HEK293T (cell line): ENCODE measurements at regions not wholly inside any gene's neighbourhood (a gene's known extent, or its start where the extent isn't known, plus 50 kb on each side); places are given as distances from the start of the nearest gene placed in this dataset.

Experiments
- CTBP1 ChIP-seq: fragments of 450-650 bp; IDR thresholded peaks from 2 replicates; pipeline ENCODE4 v1.6.1; 2016; ENCODE audit warnings: borderline replicate concordance
- FOXM1 ChIP-seq: fragments of 450-650 bp; IDR thresholded peaks from 2 replicates; pipeline ENCODE4 v1.6.1; 2017; ENCODE audit warnings: mild to moderate bottlenecking, borderline replicate concordance
- HDGF ChIP-seq: fragments of 450-650 bp; IDR thresholded peaks from 2 replicates; pipeline ENCODE4 v1.6.1; 2017; ENCODE audit warnings: antibody characterized with exemption, borderline replicate concordance
- NFRKB ChIP-seq: fragments of 450-650 bp; IDR thresholded peaks from 2 replicates; pipeline ENCODE4 v1.6.1; 2016; ENCODE audit warnings: mild to moderate bottlenecking, moderate library complexity
- PKNOX1 ChIP-seq: fragments of 450-650 bp; IDR thresholded peaks from 2 replicates; pipeline ENCODE4 v1.6.1; 2016
- SP1 ChIP-seq: fragments of 450-650 bp; IDR thresholded peaks from 2 replicates; pipeline ENCODE4 v1.6.1; 2017
- ZNF384 ChIP-seq: fragments of 450-650 bp; IDR thresholded peaks from 2 replicates; pipeline ENCODE4 v1.6.1; 2016

GRCh38 chr4:124785645-124786044 lies 73.1 kb upstream of the ANKRD50 start:
- no peak for TF ChIP-seq FOXM1
- TF ChIP-seq SP1 = no peak
- TF ChIP-seq NFRKB = no peak
- TF ChIP-seq CTBP1 = no peak
- no peak for TF ChIP-seq PKNOX1
- TF ChIP-seq ZNF384 = no peak
- TF ChIP-seq HDGF = no peak
